ENCODE measurements at regions not wholly inside any gene's neighbourhood (a gene's known extent, or its start where the extent isn't known, plus 50 kb on each side); places are given as distances from the start of the nearest gene placed in this dataset.
A peak's percentile ranks its signal among the peaks of the same experiment; 100 is the strongest.

DNA sequence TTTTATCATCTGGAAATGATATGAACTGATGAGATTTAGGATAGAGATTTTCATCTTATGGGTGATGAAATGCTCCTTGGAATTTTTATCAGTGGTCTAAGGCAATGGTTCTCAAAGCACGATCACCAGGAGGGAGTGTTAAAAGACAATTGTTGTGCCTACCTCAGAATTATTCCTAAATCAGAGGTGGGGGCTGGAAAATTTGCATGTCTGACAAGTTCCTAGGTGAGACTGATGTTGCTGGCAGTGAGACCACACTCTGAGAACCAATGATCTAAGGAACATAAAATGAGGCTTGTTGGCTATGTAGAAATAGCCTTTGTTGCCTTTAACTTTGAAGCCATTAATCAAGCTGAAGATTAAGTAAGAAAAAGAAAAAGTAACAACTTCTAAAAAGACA, 416.6 kb upstream of the AZI2 start:
- Histone ChIP-seq H3K4me1 (ENCODE audit: insufficient read depth, low read length) (no peaks in the 10 kb centered on the region), H3K4me2 (ENCODE audit: low read length) (no peak overlapping the region), H3K36me3 (ENCODE audit: low read depth, low read length) (no peaks in the 10 kb centered on the region), H3K9ac (ENCODE audit: low read length) (no peak overlapping the region), H3F3A (ENCODE audit: low read length, unreplicated experiment) (no peaks in the 10 kb centered on the region), H3K9me3 (ENCODE audit: low read length) (0 out of 2 replicates have a peak, but pooled peaks cover 4% of the 10 kb centered on the region), H3K79me2 (ENCODE audit: low read length) (no peaks in the 10 kb centered on the region), H3K27ac (ENCODE audit: low read length) (no peak overlapping the region), H3K9me2 (replicated peaks; ENCODE audit: low read length) (0 out of 2 replicates have a peak, but pooled peaks cover 5% of the 10 kb centered on the region), H3K27me3 (ENCODE audit: low read length) (peaks cover 20% of the 10 kb centered on the region; the same call in 1 of the 2 replicates), H2AFZ (ENCODE audit: low read length) (no peak overlapping the region), H4K20me1 (ENCODE audit: low read length) (no peaks in the 10 kb centered on the region), H3K4me3 (ENCODE audit: low read length) (no peak overlapping the region)
- ChIA-PET POLR2A (ENCODE audit: unreplicated experiment) (no interaction called here), CTCF (no interaction called here)
- TF ChIP-seq EZH2phosphoT487 (IDR thresholded peaks at IDR 0.05; ENCODE audit: borderline replicate concordance, low read length) = no peak
- no peak for TF ChIP-seq CTCF (conservative IDR thresholded peaks at IDR 0.05; ENCODE audit: low read depth, low read length)
- TF ChIP-seq EZH2 (IDR thresholded peaks at IDR 0.05; ENCODE audit: low read length, unreplicated experiment) = no peak
- intact Hi-C loops (cut with micrococcal nuclease) = no loop called here
- no TSS peak for BruUV-seq (replicated peaks)
- ATAC-seq (no peak), DNase-seq (no peak)

DNA sequence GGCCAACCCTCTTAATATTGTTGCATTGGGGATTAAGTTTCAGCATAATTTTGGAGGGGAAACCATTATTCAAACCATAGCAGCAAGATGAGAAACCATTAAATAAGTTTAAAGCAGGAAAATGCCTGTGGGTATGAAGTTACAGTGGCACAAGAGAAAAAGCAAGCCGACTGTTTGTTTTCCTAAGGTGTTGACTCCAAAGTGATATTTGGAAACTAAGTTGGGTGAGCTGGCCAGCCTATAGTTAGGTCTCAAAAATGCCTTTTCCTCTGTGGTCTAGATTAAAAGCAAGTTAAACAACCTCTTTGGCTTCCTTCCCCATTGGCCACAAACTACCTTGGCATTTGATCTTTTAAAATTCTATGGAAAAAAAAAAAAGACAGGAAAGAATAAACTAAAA, 419.8 kb upstream of the AZI2 start:
- ATAC-seq (peak; percentile 76), DNase-seq (peak; percentile 32)
- Histone ChIP-seq H3K4me3 (ENCODE audit: low read length) (no peak overlapping the region), H3K9me3 (ENCODE audit: low read length) (0 out of 2 replicates have a peak, but pooled peaks cover 10% of the 10 kb centered on the region), H4K20me1 (ENCODE audit: low read length) (no peaks in the 10 kb centered on the region), H2AFZ (ENCODE audit: low read length) (no peak overlapping the region), H3K9me2 (replicated peaks; ENCODE audit: low read length) (no peaks in the 10 kb centered on the region), H3F3A (ENCODE audit: low read length, unreplicated experiment) (no peaks in the 10 kb centered on the region), H3K79me2 (ENCODE audit: low read length) (no peaks in the 10 kb centered on the region), H3K27ac (ENCODE audit: low read length) (no peak overlapping the region), H3K4me2 (ENCODE audit: low read length) (no peak overlapping the region), H3K27me3 (ENCODE audit: low read length) (peaks cover 11% of the 10 kb centered on the region; the same call in 1 of the 2 replicates), H3K4me1 (ENCODE audit: insufficient read depth, low read length) (no peaks in the 10 kb centered on the region), H3K36me3 (ENCODE audit: low read depth, low read length) (no peaks in the 10 kb centered on the region), H3K9ac (ENCODE audit: low read length) (no peak overlapping the region)
- TF ChIP-seq CTCF (conservative IDR thresholded peaks at IDR 0.05; ENCODE audit: low read depth, low read length) = no peak
- no peak for TF ChIP-seq EZH2 (IDR thresholded peaks at IDR 0.05; ENCODE audit: low read length, unreplicated experiment)
- TF ChIP-seq EZH2phosphoT487 (IDR thresholded peaks at IDR 0.05; ENCODE audit: borderline replicate concordance, low read length) = no peak
- ChIA-PET CTCF (interaction anchor here (0.6 kb wide), 1 partner anchor 99 kb away, joined by 3 read pairs; no protein-coding TSS in a partner anchor), POLR2A (ENCODE audit: unreplicated experiment) (no interaction called here)
- intact Hi-C loops (cut with micrococcal nuclease) = no loop called here
- BruUV-seq (replicated peaks) = no TSS peak

DNA sequence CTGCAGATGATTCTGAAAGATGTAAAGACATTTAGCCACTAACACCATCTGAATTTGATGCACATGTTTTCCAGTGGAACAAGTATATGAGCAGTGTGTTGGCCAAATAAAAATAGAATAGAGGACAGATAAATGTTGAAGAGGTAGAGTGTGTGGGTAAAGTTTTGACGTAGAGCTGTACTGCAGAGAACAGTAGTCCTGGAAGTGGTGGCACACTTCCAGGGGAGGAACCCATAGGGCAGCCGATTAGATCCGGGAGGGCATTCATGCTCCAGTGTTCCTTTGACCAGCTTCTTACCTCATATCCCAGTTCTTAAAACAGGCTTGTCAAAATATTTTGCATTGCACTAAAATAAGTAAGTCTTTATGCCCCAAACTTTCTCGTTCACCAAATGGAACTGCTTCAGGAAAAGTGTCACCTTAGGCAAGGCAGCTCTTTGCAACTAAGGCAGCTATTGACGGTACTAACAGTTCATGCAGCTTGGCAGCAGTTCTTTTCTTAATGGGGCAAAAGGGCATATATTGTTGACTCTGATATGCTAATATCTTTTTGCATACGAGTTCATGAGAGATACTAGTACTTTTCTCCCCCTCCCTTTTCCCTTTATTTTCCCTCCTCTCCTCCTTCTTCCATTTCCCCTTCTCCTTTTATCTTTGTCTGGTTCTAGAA, 429.3 kb upstream of the AZI2 start:
- H3K9me2 ChIP-seq (replicated peaks; ENCODE audit: low read length) = no peaks in the 10 kb centered on the region
- H3K27ac ChIP-seq (ENCODE audit: low read length) = no peak overlapping the region
- ChIA-PET CTCF (no interaction called here), POLR2A (ENCODE audit: unreplicated experiment) (no interaction called here)
- H3K4me2 ChIP-seq (ENCODE audit: low read length) = no peak overlapping the region
- no peaks in the 10 kb centered on the region for H3K4me1 ChIP-seq (ENCODE audit: insufficient read depth, low read length)
- no peak overlapping the region for H2AFZ ChIP-seq (ENCODE audit: low read length)
- DNase-seq (no peak), ATAC-seq (no peak)
- H3K79me2 ChIP-seq (ENCODE audit: low read length) = no peaks in the 10 kb centered on the region
- no peaks in the 10 kb centered on the region for H3K9me3 ChIP-seq (ENCODE audit: low read length)
- H3K27me3 ChIP-seq (ENCODE audit: low read length) = peaks cover 32% of the 10 kb centered on the region
- H4K20me1 ChIP-seq (ENCODE audit: low read length) = no peaks in the 10 kb centered on the region
- no peak overlapping the region for H3K9ac ChIP-seq (ENCODE audit: low read length)
- no TSS peak for BruUV-seq (replicated peaks)
- H3K4me3 ChIP-seq (ENCODE audit: low read length) = no peak overlapping the region
- intact Hi-C loops (cut with micrococcal nuclease) = no loop called here
- TF ChIP-seq CTCF (conservative IDR thresholded peaks at IDR 0.05; ENCODE audit: low read depth, low read length) (no peak), EZH2 (IDR thresholded peaks at IDR 0.05; ENCODE audit: low read length, unreplicated experiment) (no peak), EZH2phosphoT487 (IDR thresholded peaks at IDR 0.05; ENCODE audit: borderline replicate concordance, low read length) (no peak)
- H3F3A ChIP-seq (ENCODE audit: low read length, unreplicated experiment) = no peaks in the 10 kb centered on the region
- H3K36me3 ChIP-seq (ENCODE audit: low read depth, low read length) = no peaks in the 10 kb centered on the region
